ENCODE measurements at regions not wholly inside any gene's neighbourhood (a gene's known extent, or its start where the extent isn't known, plus 50 kb on each side); places are given as distances from the start of the nearest gene placed in this dataset.

GRCh38 chr9:88653406-88653805 is 118.4 kb downstream of the NXNL2 start:
- Histone ChIP-seq H3K27ac (ENCODE audit: low read length) (no peak overlapping the region), H3K27me3 (replicated peaks; ENCODE audit: insufficient read depth, low read length) (no peaks in the 10 kb centered on the region), H3K4me1 (ENCODE audit: low read length) (no peaks in the 10 kb centered on the region), H3K79me2 (ENCODE audit: low read length) (no peaks in the 10 kb centered on the region), H3F3A (ENCODE audit: insufficient read depth, low read length) (no peaks in the 10 kb centered on the region), H3K9me3 (replicated peaks; ENCODE audit: insufficient read depth, low read length) (no peaks in the 10 kb centered on the region), H3K9ac (ENCODE audit: low read length) (no peak overlapping the region), H3K4me2 (ENCODE audit: low read depth, low read length) (no peak overlapping the region), H4K20me1 (ENCODE audit: insufficient read depth, low read length) (no peaks in the 10 kb centered on the region), H3K36me3 (replicated peaks; ENCODE audit: insufficient read depth, low read length) (no peaks in the 10 kb centered on the region), H3K4me3 (ENCODE audit: low read length) (no peak overlapping the region), H2AFZ (ENCODE audit: low read length) (no peak overlapping the region), H3K9me2 (replicated peaks; ENCODE audit: insufficient read depth, low read length) (no peaks in the 10 kb centered on the region)
- no peak for TF ChIP-seq CTCF (IDR thresholded peaks at IDR 0.05; ENCODE audit: low read length)
- TF ChIP-seq EZH2 (optimal IDR thresholded peaks at IDR 0.05; ENCODE audit: low read depth, low read length): no peak
- no peak for TF ChIP-seq EZH2phosphoT487 (IDR thresholded peaks at IDR 0.05; ENCODE audit: low read length)
- no peak for DNase-seq

- Histone ChIP-seq H3K4me3 (ENCODE audit: low read length) (no peak overlapping the region), H3K79me2 (ENCODE audit: low read length) (no peaks in the 10 kb centered on the region), H3K9me3 (replicated peaks; ENCODE audit: insufficient read depth, low read length) (no peaks in the 10 kb centered on the region), H3K9me2 (replicated peaks; ENCODE audit: insufficient read depth, low read length) (no peaks in the 10 kb centered on the region), H3K4me1 (ENCODE audit: low read length) (no peaks in the 10 kb centered on the region), H3K27me3 (replicated peaks; ENCODE audit: insufficient read depth, low read length) (no peaks in the 10 kb centered on the region), H4K20me1 (ENCODE audit: insufficient read depth, low read length) (no peaks in the 10 kb centered on the region), H3K36me3 (replicated peaks; ENCODE audit: insufficient read depth, low read length) (no peaks in the 10 kb centered on the region), H3K4me2 (ENCODE audit: low read depth, low read length) (no peak overlapping the region), H3K9ac (ENCODE audit: low read length) (no peak overlapping the region), H2AFZ (ENCODE audit: low read length) (no peak overlapping the region), H3K27ac (ENCODE audit: low read length) (no peak overlapping the region), H3F3A (ENCODE audit: insufficient read depth, low read length) (no peaks in the 10 kb centered on the region)
- no peak for DNase-seq
- TF ChIP-seq EZH2phosphoT487 (IDR thresholded peaks at IDR 0.05; ENCODE audit: low read length) (no peak), EZH2 (optimal IDR thresholded peaks at IDR 0.05; ENCODE audit: low read depth, low read length) (no peak), CTCF (IDR thresholded peaks at IDR 0.05; ENCODE audit: low read length) (no peak)
These were observed 118.9 kb downstream of the NXNL2 start for GRCh38 chr9:88653911-88654310.

DNA sequence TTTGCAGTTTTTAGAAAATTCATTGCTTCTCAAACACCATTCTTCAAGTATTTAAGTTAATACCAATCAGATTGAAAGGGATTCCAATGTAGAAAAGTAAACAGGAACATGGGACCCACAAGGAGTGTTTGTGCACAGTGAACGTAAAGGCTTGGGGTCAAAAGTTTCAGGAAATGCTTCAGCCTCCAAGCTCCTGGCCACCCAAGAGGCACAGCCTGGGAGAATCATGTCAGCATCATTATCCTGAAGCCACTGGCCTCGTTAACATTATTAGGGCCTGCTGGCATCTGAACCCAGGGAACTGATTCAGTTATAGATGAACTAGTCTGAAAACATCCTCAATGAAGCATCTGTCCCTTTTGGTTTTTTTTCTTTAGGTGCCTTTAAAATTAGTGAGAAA is 122.9 kb downstream of the NXNL2 start:
- Histone ChIP-seq H3K4me2 (ENCODE audit: low read depth, low read length) (no peak overlapping the region), H3K4me1 (ENCODE audit: low read length) (no peaks in the 10 kb centered on the region), H2AFZ (ENCODE audit: low read length) (no peak overlapping the region), H3F3A (ENCODE audit: insufficient read depth, low read length) (no peaks in the 10 kb centered on the region), H3K9me3 (replicated peaks; ENCODE audit: insufficient read depth, low read length) (no peaks in the 10 kb centered on the region), H3K9ac (ENCODE audit: low read length) (no peak overlapping the region), H4K20me1 (ENCODE audit: insufficient read depth, low read length) (no peaks in the 10 kb centered on the region), H3K9me2 (replicated peaks; ENCODE audit: insufficient read depth, low read length) (no peaks in the 10 kb centered on the region), H3K79me2 (ENCODE audit: low read length) (no peaks in the 10 kb centered on the region), H3K36me3 (replicated peaks; ENCODE audit: insufficient read depth, low read length) (no peaks in the 10 kb centered on the region), H3K4me3 (ENCODE audit: low read length) (no peak overlapping the region), H3K27ac (ENCODE audit: low read length) (no peak overlapping the region), H3K27me3 (replicated peaks; ENCODE audit: insufficient read depth, low read length) (no peaks in the 10 kb centered on the region)
- TF ChIP-seq EZH2 (optimal IDR thresholded peaks at IDR 0.05; ENCODE audit: low read depth, low read length) (no peak), EZH2phosphoT487 (IDR thresholded peaks at IDR 0.05; ENCODE audit: low read length) (no peak), CTCF (IDR thresholded peaks at IDR 0.05; ENCODE audit: low read length) (no peak)
- DNase-seq: no peak
